OCI-LY1 (cell line): ENCODE measurements at regions not wholly inside any gene's neighbourhood (a gene's known extent, or its start where the extent isn't known, plus 50 kb on each side); places are given as distances from the start of the nearest gene placed in this dataset.

Experiments
- EZH2 ChIP-seq: fragments of 200-600 bp; sonication (generic), shearing (Covaris generic); IDR thresholded peaks from 2 replicates; pipeline ENCODE4 v1.8.0; 2017; ENCODE audit warnings: borderline replicate concordance, mixed run types, mild to moderate bottlenecking, antibody characterized with exemption, low read length, moderate library complexity, mixed read lengths
- TF ChIP-seq, protein P1 (sequence below): fragments of 200-600 bp; sonication (generic), shearing (Covaris generic); IDR thresholded peaks from 2 replicates; pipeline ENCODE4 v1.5.1; 2017; ENCODE audit warnings: mild to moderate bottlenecking, antibody characterized with exemption, low read length, moderate library complexity, mixed read lengths

DNA sequence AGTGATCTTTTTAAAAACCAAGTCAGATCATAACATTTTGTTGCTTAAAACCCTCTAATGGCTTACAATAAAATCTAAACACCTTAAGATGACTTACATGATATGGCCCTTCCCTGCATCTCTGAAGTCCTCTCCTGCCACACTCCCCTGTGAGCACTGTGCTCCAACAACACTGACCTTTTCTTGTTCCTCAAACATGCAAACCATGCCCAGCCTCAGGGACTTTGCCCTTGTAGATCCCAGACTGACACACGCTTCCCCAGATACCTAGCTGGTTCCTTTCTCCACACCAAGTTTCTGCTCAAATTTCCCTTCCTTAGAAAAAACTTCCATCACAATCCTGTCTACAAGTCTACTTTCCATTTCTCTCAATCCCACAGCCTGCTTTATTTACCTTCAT, 128.6 kb downstream of the IPO8 start:
- TF ChIP-seq, protein P1, sequence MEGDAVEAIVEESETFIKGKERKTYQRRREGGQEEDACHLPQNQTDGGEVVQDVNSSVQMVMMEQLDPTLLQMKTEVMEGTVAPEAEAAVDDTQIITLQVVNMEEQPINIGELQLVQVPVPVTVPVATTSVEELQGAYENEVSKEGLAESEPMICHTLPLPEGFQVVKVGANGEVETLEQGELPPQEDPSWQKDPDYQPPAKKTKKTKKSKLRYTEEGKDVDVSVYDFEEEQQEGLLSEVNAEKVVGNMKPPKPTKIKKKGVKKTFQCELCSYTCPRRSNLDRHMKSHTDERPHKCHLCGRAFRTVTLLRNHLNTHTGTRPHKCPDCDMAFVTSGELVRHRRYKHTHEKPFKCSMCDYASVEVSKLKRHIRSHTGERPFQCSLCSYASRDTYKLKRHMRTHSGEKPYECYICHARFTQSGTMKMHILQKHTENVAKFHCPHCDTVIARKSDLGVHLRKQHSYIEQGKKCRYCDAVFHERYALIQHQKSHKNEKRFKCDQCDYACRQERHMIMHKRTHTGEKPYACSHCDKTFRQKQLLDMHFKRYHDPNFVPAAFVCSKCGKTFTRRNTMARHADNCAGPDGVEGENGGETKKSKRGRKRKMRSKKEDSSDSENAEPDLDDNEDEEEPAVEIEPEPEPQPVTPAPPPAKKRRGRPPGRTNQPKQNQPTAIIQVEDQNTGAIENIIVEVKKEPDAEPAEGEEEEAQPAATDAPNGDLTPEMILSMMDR: no peak
- no peak for TF ChIP-seq EZH2
